ENCODE measurements at regions not wholly inside any gene's neighbourhood (a gene's known extent, or its start where the extent isn't known, plus 50 kb on each side); places are given as distances from the start of the nearest gene placed in this dataset.

DNA sequence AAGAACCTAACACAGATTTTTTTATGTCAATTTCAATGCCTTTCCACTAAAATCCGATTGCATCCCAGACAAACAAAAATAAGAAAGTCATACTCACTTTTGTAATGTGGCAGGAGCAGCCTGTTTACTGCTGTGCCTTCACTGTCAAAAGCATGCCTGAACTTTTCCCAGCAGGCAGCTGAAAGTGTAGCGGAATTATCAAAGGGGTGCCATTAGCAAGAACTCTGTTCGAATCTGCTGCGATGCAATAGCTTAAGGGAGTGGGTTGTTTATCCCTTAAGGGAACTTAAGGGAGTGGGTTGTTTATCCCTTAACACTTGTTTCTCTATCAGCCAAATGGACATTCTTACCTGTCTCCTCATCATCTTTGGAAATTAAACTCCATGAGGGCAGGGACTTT, 243.5 kb downstream of the PAX3 start:
- DNase-seq (ENCODE audit: low spot score), result no peak
- intact Hi-C loops (cut with micrococcal nuclease; ENCODE audit: unreplicated experiment), result loop anchor here (5.0 kb wide), 1 partner anchor 262 kb away; no protein-coding TSS in a partner anchor
- no peaks in the 10 kb centered on the region for H3K36me3 ChIP-seq (ENCODE audit: insufficient read depth, low read length, poor library complexity, severe bottlenecking)
- H3K4me1 ChIP-seq (ENCODE audit: insufficient read depth, low read length, poor library complexity, severe bottlenecking), result peaks cover 53% of the 10 kb centered on the region
- no peaks in the 10 kb centered on the region for H3K9me3 ChIP-seq (ENCODE audit: low read depth, low read length, poor library complexity, severe bottlenecking)
- no peak overlapping the region for H3K4me3 ChIP-seq (ENCODE audit: low read depth, low read length, poor library complexity, severe bottlenecking)
- no peak overlapping the region for H3K27ac ChIP-seq (ENCODE audit: low read depth, low read length, poor library complexity, severe bottlenecking)
- ChIA-PET CTCF (no interaction called here), POLR2A (ENCODE audit: low non-redundant PET) (no interaction called here)
- no peak for TF ChIP-seq EZH2 (IDR thresholded peaks at IDR 0.05; ENCODE audit: borderline replicate concordance, low read depth, low read length, poor library complexity, severe bottlenecking)
- no peak for TF ChIP-seq CTCF (conservative IDR thresholded peaks at IDR 0.05; ENCODE audit: low read depth, low read length)
- no TSS peak for BruUV-seq (replicated peaks)
- no peaks in the 10 kb centered on the region for H3K27me3 ChIP-seq (replicated peaks; ENCODE audit: insufficient read depth, low read depth, low read length, poor library complexity)

DNA sequence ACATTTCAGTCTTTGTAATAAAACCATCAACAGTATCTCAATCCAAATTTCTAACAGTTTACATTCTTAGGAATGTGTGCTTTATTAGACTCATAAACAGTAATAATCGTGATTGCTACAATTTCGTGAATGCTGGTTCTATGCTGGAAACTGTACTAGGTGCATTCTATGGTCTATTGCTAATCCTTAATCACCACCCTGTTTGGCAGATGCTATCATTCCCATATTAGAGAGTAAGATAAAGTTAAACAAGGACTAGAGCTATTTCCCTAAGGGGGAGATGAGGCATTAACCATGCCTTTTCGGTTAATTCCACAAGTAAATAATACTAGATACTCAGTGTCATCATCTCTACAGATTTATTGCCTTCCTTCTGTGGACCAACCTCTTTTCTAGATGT, 244.0 kb downstream of the PAX3 start:
- BruUV-seq (replicated peaks), result no TSS peak
- H3K4me1 ChIP-seq (ENCODE audit: insufficient read depth, low read length, poor library complexity, severe bottlenecking), result peaks cover 53% of the 10 kb centered on the region
- DNase-seq (ENCODE audit: low spot score), result no peak
- intact Hi-C loops (cut with micrococcal nuclease; ENCODE audit: unreplicated experiment), result loop anchor here (5.0 kb wide), 1 partner anchor 262 kb away; no protein-coding TSS in a partner anchor
- CTCF ChIA-PET, result interaction anchor here (0.6 kb wide), 1 partner anchor 492 kb away, joined by 3 read pairs; no protein-coding TSS in a partner anchor
- POLR2A ChIA-PET (ENCODE audit: low non-redundant PET), result no interaction called here
- H3K27me3 ChIP-seq (replicated peaks; ENCODE audit: insufficient read depth, low read depth, low read length, poor library complexity), result no peaks in the 10 kb centered on the region
- no peak overlapping the region for H3K27ac ChIP-seq (ENCODE audit: low read depth, low read length, poor library complexity, severe bottlenecking)
- no peaks in the 10 kb centered on the region for H3K36me3 ChIP-seq (ENCODE audit: insufficient read depth, low read length, poor library complexity, severe bottlenecking)
- no peak for TF ChIP-seq CTCF (conservative IDR thresholded peaks at IDR 0.05; ENCODE audit: low read depth, low read length)
- no peak for TF ChIP-seq EZH2 (IDR thresholded peaks at IDR 0.05; ENCODE audit: borderline replicate concordance, low read depth, low read length, poor library complexity, severe bottlenecking)
- no peak overlapping the region for H3K4me3 ChIP-seq (ENCODE audit: low read depth, low read length, poor library complexity, severe bottlenecking)
- H3K9me3 ChIP-seq (ENCODE audit: low read depth, low read length, poor library complexity, severe bottlenecking), result no peaks in the 10 kb centered on the region

GRCh38 chr2:222052934-222053367, 245.8 kb downstream of the PAX3 start:
- Histone ChIP-seq H3K27me3 (replicated peaks; ENCODE audit: insufficient read depth, low read depth, low read length, poor library complexity) (no peaks in the 10 kb centered on the region), H3K4me1 (ENCODE audit: insufficient read depth, low read length, poor library complexity, severe bottlenecking) (peaks cover 44% of the 10 kb centered on the region), H3K36me3 (ENCODE audit: insufficient read depth, low read length, poor library complexity, severe bottlenecking) (no peaks in the 10 kb centered on the region), H3K4me3 (ENCODE audit: low read depth, low read length, poor library complexity, severe bottlenecking) (peak overlapping the region; percentile 23), H3K9me3 (ENCODE audit: low read depth, low read length, poor library complexity, severe bottlenecking) (no peaks in the 10 kb centered on the region), H3K27ac (ENCODE audit: low read depth, low read length, poor library complexity, severe bottlenecking) (no peak overlapping the region)
- TF ChIP-seq CTCF (conservative IDR thresholded peaks at IDR 0.05; ENCODE audit: low read depth, low read length), result peak; percentile 49
- TF ChIP-seq EZH2 (IDR thresholded peaks at IDR 0.05; ENCODE audit: borderline replicate concordance, low read depth, low read length, poor library complexity, severe bottlenecking), result no peak
- ChIA-PET POLR2A (ENCODE audit: low non-redundant PET) (interaction anchor here (1.0 kb wide), 1 partner anchor 246 kb away, joined by 3 read pairs; the partner anchor contains the start of gene PAX3), CTCF (interaction anchor here (1.4 to 1.6 kb wide), 3 partner anchors 14 to 265 kb away, joined by 4 to 10 read pairs (median 4); no protein-coding TSS in a partner anchor)
- DNase-seq (ENCODE audit: low spot score), result peak; percentile 84
- no TSS peak for BruUV-seq (replicated peaks)
- intact Hi-C loops (cut with micrococcal nuclease; ENCODE audit: unreplicated experiment), result no loop called here
